AG04450 (cell line): ENCODE measurements at regions not wholly inside any gene's neighbourhood (a gene's known extent, or its start where the extent isn't known, plus 50 kb on each side); places are given as distances from the start of the nearest gene placed in this dataset.

ENCODE experiments used
- CTCF ChIA-PET: fragments of 300-600, 350-600 bp; formaldehyde crosslinking; extraction: SDS; loops from one replicate; lab custom pipeline; 2022; ENCODE audit warnings: antibody characterized with exemption, inconsistent platforms; lab: Charles Lee
- POLR2A ChIA-PET: fragments of 350-600 bp; formaldehyde crosslinking; extraction: SDS; loops from one replicate; lab custom pipeline; 2021; ENCODE audit warnings: antibody characterized with exemption, inconsistent platforms; lab: Yijun Ruan, JAX
- DNase-seq: peaks from one replicate; pipeline ENCODE4 v3.0.0-alpha.2; 2011; ENCODE audit warnings: low read depth, low spot score
- H3K27ac ChIP-seq: one replicate; pipeline ENCODE4 v1.5.1; 2012; ENCODE audit warnings: low read depth, low read length, control low read depth
- H3K27me3 ChIP-seq: one replicate; pipeline ENCODE4 v1.6.0; 2012; ENCODE audit warnings: low read length; ENCODE audit not compliant: control insufficient read depth, insufficient read depth
- H3K4me3 ChIP-seq: 2 replicates; pipeline ENCODE4 v1.5.1; 2011; ENCODE audit warnings: mild to moderate bottlenecking, low read depth, low read length, control low read depth
- H3K9me3 ChIP-seq: 2 replicates; pipeline ENCODE4 v1.5.1; 2012; ENCODE audit warnings: low read length; ENCODE audit not compliant: control insufficient read depth, insufficient read depth
- CTCF ChIP-seq: IDR thresholded peaks from 2 replicates; pipeline ENCODE4 v1.5.1; 2011; ENCODE audit warnings: low read depth, low read length, control low read depth, inconsistent platforms

GRCh38 chr12:92437452-92437851 lies 265.3 kb upstream of the PLEKHG7 start:
- DNase-seq = no peak
- no peaks in the 10 kb centered on the region for H3K27me3 ChIP-seq
- H3K9me3 ChIP-seq = no peaks in the 10 kb centered on the region
- CTCF ChIA-PET = no interaction called here
- POLR2A ChIA-PET = no interaction called here
- no peak for TF ChIP-seq CTCF
- no peak overlapping the region for H3K4me3 ChIP-seq
- H3K27ac ChIP-seq = no peak overlapping the region

GRCh38 chr12:92436856-92437255 lies 265.9 kb upstream of the PLEKHG7 start:
- DNase-seq = no peak
- Histone ChIP-seq H3K9me3 (no peaks in the 10 kb centered on the region), H3K27ac (no peak overlapping the region), H3K4me3 (no peak overlapping the region), H3K27me3 (no peaks in the 10 kb centered on the region)
- POLR2A ChIA-PET = no interaction called here
- CTCF ChIA-PET = no interaction called here
- TF ChIP-seq CTCF = no peak

GRCh38 chr12:92434607-92435025 lies 268.2 kb upstream of the PLEKHG7 start:
- ChIA-PET CTCF (no interaction called here), POLR2A (no interaction called here)
- no peak overlapping the region for H3K4me3 ChIP-seq
- no peaks in the 10 kb centered on the region for H3K9me3 ChIP-seq
- no peaks in the 10 kb centered on the region for H3K27me3 ChIP-seq
- no peak for TF ChIP-seq CTCF
- no peak for DNase-seq
- no peak overlapping the region for H3K27ac ChIP-seq

GRCh38 chr12:92432724-92433441 lies 269.9 kb upstream of the PLEKHG7 start:
- no peak for TF ChIP-seq CTCF
- Histone ChIP-seq H3K27me3 (no peaks in the 10 kb centered on the region), H3K4me3 (no peak overlapping the region), H3K27ac (no peak overlapping the region), H3K9me3 (no peaks in the 10 kb centered on the region)
- ChIA-PET CTCF (interaction anchor here (1.3 kb wide), 1 partner anchor 10 kb away, joined by 4 read pairs; no protein-coding TSS in a partner anchor), POLR2A (no interaction called here)
- no peak for DNase-seq

- CTCF ChIA-PET = no interaction called here
- no peak for DNase-seq
- no peak overlapping the region for H3K27ac ChIP-seq
- H3K27me3 ChIP-seq = no peaks in the 10 kb centered on the region
- no peak overlapping the region for H3K4me3 ChIP-seq
- no peaks in the 10 kb centered on the region for H3K9me3 ChIP-seq
- POLR2A ChIA-PET = no interaction called here
- TF ChIP-seq CTCF = no peak
Observed at GRCh38 chr12:92431146-92431545, 271.6 kb upstream of the PLEKHG7 start.
